Activated CD4-positive, alpha-beta T cell treated with anti-CD3 and anti-CD28 coated beads, Interleukin-2, Interleukin-4, amounts not matched to agents 100 ng/mL and 50 ng/mL, durations not matched to agents 16 hours and 8 hours (primary cell): ENCODE measurements at regions not wholly inside any gene's neighbourhood (a gene's known extent, or its start where the extent isn't known, plus 50 kb on each side); places are given as distances from the start of the nearest gene placed in this dataset.

Source experiments
- DNase-seq: peaks from one replicate; pipeline ENCODE4 v3.0.0-alpha.2; 2020; ENCODE audit warnings: low spot score

DNA sequence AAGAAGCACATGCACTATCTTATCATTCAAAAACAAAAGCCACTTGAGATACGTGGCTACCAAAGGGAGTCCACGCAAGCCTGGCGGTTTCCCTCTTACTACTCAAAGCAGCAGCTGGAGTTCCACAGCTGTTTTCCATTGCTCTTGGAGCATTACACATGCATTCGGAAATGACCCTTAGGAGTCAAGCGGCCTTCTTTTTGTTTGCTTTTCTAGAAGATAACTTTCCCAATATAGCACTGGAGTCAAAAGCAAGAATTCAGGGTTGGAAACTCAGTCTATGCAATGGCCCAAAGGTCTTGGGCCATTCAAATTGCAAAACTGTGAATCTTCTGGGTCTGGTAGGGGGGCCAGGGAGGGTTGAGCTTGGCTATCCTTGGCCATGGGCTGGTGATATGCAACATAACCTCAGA lies 97.8 kb upstream of the MAF start:
- DNase-seq: no peak

DNA sequence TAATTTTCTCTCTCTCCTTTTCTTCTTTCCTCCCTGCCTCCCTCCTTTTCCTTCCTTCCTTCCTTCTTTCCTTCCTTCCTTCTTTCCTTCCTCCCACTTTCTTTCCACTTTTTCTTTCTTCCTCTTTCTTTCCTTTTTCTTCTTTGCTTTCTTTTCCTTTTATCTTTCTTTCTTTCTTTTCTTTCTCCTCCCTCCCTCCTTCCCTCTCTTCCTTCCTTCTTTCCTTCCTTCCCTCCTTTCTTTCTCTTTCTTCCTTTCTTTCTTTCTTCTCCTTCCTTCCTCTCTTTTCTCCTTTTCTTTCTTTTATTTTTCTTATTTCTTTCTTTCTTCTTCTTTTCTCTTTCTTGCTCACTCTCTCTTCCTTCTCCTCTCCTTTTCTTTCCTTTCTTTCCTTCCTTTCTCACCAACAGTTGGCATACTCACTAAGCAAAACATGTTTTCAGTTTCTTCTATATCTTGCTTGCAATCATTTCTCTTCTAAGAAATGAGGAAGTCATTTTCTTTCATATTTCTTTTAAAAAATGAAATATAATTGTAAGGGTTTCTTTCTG lies 97.1 kb upstream of the MAF start:
- DNase-seq: no peak

GRCh38 chr16:79691007-79691406 lies 90.5 kb upstream of the MAF start:
- no peak for DNase-seq

DNA sequence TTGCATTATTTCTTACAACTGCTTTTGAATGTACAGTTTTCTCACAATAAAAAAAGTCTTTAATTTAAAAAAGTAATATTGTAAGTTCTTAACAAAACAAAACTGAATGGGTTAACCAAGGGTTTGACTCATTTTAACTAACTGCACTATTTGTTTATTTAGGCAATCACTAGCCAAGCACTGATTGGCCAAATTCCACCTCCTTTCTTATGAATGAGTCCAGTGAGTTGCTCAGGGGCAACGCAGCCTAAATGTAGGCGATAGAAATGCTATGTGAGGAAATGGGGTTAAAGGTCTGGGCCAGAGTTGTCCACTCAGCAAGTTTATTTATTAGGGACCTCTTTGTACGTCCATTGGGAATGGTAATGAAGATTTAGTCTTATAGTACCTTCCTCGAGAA lies 89.6 kb upstream of the MAF start:
- no peak for DNase-seq

- DNase-seq: no peak
Measured at GRCh38 chr16:79687249-79688130, 87.0 kb upstream of the MAF start.

DNA sequence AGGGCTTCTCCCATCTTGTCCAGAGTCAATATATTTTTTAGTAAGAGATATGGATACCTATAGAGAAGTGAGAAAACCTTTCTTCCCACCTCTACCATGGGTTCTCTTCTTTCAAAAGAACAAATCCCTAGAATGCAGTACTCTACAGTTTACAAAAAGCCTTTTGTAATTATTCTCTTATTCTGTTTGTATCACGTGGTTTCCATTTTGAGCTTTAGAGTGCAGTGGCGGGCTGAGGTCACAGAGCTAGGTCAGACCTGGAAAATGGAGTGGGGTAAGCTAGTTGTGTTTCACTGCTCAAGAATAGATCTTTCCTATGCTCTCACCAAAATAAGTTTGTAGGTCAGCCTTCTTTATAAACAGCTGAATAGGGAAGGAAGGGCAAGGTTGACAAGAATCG lies 85.3 kb upstream of the MAF start:
- no peak for DNase-seq

GRCh38 chr16:79679334-79679733 lies 78.8 kb upstream of the MAF start:
- DNase-seq: no peak

DNA sequence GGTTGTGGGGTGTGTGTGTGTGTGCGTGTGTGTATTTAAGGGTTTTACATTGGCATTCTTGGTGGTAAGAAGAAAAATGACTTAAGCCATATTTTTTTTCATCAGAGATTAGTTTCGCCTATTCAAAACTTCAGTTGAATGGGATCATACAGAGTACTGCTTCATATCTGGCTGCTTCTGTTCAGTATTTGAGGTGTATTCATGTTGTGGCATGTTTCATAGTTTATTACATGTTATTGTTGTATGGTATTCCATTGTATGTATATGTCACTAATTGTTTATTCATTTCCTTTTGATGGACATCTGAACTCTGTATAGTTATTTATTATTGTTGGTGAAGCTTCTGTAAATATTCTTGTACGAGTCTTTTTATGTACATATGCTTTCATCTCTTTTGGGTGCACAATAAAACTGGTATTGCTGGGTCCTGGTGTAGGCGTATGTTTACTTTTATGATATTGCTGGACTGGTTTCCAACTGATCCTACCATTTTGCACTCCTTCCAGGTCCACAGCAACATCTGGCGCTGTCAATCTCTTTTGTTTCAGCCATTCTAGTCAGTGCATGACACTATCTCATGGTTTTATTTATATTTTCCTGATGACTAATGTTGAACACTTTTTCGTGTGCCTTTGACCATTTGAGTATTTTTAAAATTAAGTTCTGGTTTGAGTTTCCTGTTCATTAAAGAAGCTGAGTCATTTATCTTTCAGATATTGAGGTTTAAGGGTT lies 77.4 kb upstream of the MAF start:
- no peak for DNase-seq

DNA sequence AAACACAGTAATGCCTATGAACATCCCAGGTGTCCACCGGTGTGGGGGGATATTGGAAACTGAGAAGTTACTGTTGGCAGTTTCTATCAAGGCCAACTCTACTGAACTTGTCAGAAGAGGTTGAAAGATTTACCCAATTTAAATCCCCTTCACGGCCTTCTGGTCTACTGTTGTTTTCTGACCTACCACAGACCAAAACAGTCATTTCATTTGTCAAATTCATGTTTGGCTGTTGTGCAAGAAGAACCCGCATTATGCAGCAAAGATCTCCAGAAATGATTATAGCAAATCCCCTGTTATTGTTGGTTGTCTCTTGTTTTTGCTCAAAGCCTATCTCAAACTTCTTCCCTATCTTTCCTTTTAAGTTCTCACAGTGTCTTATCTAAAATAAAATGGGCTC lies 73.1 kb upstream of the MAF start:
- peak; percentile 24 for DNase-seq

DNA sequence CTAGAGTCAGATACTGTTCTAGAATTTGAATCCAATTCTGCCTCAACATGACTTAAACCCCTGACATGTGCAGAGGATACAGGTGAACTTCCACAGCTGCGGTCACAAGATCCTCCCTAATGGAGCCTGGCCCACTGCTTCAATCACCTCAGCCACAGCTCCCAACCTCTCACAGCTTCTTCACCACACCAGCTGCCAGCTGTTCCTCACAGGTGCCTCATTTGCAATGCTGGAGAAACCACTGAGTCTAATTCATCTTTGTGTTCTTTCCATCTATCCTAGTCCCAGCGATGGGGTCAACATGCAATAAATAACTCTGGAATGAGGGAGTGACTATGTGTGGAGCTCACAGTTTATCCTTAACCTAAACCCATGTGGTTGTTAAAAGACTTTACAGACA lies 72.0 kb upstream of the MAF start:
- no peak for DNase-seq

GRCh38 chr16:79668502-79668901 lies 68.0 kb upstream of the MAF start:
- DNase-seq: peak; percentile 48

- DNase-seq: no peak
Measured at GRCh38 chr16:79665970-79666369, 65.4 kb upstream of the MAF start.

DNA sequence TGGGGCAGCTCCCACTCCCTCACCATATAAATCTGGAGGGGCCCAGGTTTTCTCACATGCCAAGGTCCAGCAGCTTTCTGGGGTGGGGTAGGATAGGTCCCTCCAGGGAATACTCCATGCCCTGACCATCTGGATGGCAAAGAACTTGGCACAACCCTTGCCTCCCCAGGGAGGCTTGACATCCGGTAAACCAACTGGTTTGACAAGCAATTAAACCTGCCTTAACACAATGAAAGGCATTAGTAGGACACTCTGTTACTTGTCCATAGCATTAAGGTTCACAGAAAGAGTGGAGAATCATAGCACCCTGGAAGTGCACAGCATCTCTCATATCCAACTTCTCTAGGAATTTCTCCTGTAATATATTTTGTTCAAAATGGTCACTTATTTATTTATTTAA lies 63.9 kb upstream of the MAF start:
- no peak for DNase-seq

DNA sequence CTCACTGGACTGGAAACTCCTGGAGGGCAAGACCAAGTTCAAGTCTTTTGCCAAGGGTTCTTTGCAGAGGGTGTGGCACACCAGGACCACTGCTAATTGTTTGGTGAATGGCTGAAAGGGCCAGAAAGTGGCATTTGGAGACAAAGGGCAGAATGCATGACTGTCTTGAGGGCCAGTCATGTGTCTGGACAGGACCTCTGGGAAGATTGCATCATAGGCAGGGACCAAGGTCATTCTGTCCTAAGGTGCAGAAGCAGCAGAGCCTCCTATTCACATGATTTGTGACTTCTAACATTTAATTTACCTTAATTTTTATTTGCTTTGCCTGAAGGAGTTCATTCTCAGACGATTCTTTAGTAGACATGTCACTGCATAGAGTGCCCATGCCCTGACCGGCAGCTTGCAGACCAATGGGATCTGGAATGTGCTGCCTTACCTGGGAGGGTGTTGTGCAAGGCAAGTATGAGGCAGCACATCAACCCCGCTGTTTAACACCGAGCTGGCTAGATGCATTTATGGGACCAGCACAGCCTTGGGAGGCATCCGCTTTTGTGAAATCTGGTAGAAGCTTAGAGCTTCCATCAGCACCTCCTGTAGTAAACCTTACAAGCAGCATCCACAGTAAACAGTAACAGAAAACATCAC lies 62.3 kb upstream of the MAF start:
- DNase-seq: no peak

DNA sequence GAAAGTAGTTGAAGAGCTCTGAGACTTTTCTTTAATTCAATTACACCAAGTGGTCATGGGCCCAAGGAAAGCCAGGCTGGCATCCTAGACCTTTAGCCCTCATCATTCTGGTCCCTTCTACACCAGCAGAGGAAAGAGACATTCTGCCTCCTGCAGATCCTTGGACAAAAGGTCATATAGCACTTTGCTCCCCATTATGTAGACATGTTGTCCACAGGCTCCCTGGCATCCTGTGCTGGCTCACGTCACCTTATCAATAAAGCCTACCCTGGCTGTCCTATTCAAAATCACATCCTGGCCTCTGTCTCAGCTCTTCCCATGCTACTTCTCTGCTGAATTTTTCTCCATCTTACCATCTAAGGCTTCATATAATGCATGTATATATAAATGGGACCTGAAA lies 61.6 kb upstream of the MAF start:
- no peak for DNase-seq

DNA sequence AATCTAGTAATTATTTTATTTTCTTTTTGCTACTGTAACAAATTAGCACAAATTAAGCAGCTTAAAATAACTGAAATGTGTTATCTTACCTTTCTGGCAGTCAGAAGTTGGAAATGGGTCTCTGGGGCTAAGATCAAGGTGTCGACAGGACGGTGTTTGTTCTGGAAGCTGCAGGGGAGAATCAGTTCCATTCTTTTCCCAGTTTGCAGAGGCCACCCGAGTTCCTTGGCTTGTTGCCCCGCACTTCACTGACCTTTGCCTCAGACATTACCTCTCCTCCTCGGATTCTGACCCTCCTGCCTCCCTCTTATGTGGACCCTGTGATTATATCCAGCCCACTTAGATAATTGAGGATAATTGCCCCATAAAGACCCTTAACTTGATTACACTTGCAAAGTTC lies 61.0 kb upstream of the MAF start:
- DNase-seq: no peak

GRCh38 chr16:79659344-79659743 lies 58.8 kb upstream of the MAF start:
- DNase-seq: no peak

DNA sequence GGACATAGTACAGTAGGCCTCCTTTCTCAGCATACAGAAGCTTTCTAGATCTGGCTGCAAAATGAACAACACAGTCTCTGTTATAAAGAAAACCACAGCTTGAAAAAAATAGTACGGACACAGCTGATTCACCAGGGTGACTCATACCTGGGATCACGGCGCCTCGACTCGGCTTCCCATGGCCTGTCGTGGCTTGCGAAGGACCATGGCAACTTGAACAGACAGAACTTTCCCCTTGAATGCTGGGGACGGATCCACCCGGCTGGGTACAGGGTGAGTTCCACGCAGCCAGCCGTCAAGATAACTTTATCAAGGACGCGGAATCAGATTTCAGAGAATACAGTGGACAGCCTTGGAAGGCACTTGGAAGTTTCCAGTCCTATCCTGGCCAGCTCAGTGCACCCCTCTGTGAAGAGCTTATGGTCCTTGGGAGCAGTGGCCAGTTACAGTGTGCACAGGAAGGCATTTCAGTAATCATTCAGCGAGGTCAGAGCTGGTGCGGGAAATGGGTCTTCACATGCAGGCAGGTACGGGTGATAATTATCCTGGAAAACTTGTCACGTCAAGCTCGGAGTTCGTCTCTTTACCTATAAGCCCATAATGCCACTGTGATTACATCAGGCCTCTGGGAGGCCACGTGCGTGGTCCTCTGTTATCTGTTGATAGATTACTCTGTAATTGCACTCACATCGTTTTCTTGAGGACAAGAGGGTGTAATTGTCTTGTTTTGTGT lies 57.9 kb upstream of the MAF start:
- DNase-seq: peak; percentile 31

GRCh38 chr16:79656553-79657115 lies 56.1 kb upstream of the MAF start:
- no peak for DNase-seq

DNA sequence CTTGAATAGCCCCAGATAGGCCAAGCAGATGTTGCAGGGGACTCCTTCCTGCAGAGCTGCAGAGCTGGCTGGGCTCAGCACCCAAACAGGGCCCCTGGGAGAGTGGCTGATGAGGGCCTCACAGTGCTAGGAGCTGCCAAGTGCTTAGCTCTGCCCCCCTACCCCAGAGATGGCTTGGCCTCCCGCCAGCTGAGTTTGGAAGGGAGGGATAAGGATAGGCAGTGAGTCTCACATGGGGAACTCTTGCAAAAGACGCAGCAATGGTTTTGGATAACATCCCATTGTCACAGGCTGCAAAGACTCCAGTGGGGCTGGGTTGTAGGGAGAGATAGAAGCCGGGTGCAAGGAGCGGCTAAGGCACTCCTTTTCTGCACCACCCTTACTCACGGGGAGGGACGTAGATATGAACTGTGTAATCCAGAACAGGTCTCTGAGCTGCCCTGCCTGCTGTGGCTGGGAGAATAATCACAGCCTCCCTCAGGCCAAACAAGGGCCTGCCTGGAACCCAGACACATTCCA lies 52.9 kb upstream of the MAF start:
- DNase-seq: no peak

GRCh38 chr16:79651363-79651762 lies 50.8 kb upstream of the MAF start:
- no peak for DNase-seq
